H9 (cell line): ENCODE measurements at regions not wholly inside any gene's neighbourhood (a gene's known extent, or its start where the extent isn't known, plus 50 kb on each side); places are given as distances from the start of the nearest gene placed in this dataset.

Experiments used
- DNase-seq: peaks from one replicate; pipeline ENCODE4 v3.0.0-alpha.2; 2017
- H2AFZ ChIP-seq: one replicate; pipeline ENCODE4 v1.6.1; 2013; ENCODE audit warnings: mild to moderate bottlenecking, low read length, control low read depth, moderate library complexity
- H2AK5ac ChIP-seq: 2 replicates; pipeline ENCODE4 v1.6.1; 2013; ENCODE audit warnings: low read length, control low read depth, mixed read lengths; ENCODE audit not compliant: insufficient read length
- H2BK120ac ChIP-seq: one replicate; pipeline ENCODE4 v1.6.1; 2013; ENCODE audit warnings: low read depth, mild to moderate bottlenecking, low read length, control low read depth, inconsistent platforms; ENCODE audit not compliant: poor library complexity, severe bottlenecking
- H2BK12ac ChIP-seq: 2 replicates; pipeline ENCODE4 v1.6.1; 2013; ENCODE audit warnings: low read length, control low read depth, mixed read lengths, low read depth; ENCODE audit not compliant: insufficient read length
- H2BK15ac ChIP-seq: 2 replicates; pipeline ENCODE4 v1.6.1; 2013; ENCODE audit warnings: low read depth, low read length, control low read depth
- H2BK20ac ChIP-seq: one replicate; pipeline ENCODE4 v1.6.1; 2013; ENCODE audit warnings: low read depth, mild to moderate bottlenecking, low read length, control low read depth, inconsistent platforms; ENCODE audit not compliant: poor library complexity, severe bottlenecking
- H2BK5ac ChIP-seq: 2 replicates; pipeline ENCODE4 v1.6.1; 2013; ENCODE audit warnings: low read length, control low read depth, mixed read lengths; ENCODE audit not compliant: insufficient read length
- H3K14ac ChIP-seq: 2 replicates; pipeline ENCODE4 v1.6.1; 2013; ENCODE audit warnings: low read length, control low read depth; ENCODE audit not compliant: insufficient read depth
- H3K18ac ChIP-seq: 2 replicates; pipeline ENCODE4 v1.6.1; 2013; ENCODE audit warnings: low read depth, mild to moderate bottlenecking, mixed read lengths, low read length, control low read depth; ENCODE audit not compliant: insufficient read length
- H3K23ac ChIP-seq: 2 replicates; pipeline ENCODE4 v1.6.1; 2013; ENCODE audit warnings: low read length, control low read depth, mixed read lengths, low read depth; ENCODE audit not compliant: insufficient read length
- H3K23me2 ChIP-seq: 2 replicates; pipeline ENCODE4 v1.6.1; 2013; ENCODE audit warnings: low read depth, mild to moderate bottlenecking, mixed read lengths, low read length, control low read depth; ENCODE audit not compliant: insufficient read length, poor library complexity, severe bottlenecking
- H3K27ac ChIP-seq: 2 replicates; pipeline ENCODE4 v1.5.1; 2013; ENCODE audit warnings: low read length, control low read depth, mixed read lengths, low read depth; ENCODE audit not compliant: insufficient read length
- H3K27me3 ChIP-seq: 2 replicates; pipeline ENCODE4 v1.6.1; 2013; ENCODE audit warnings: low read length, control low read depth, inconsistent platforms; ENCODE audit not compliant: insufficient read depth
- H3K4ac ChIP-seq: 2 replicates; pipeline ENCODE4 v1.6.1; 2013; ENCODE audit warnings: low read depth, mild to moderate bottlenecking, control low read depth, inconsistent platforms, low read length, moderate library complexity
- H3K4me1 ChIP-seq: 2 replicates; pipeline ENCODE4 v1.6.1; 2013; ENCODE audit warnings: low read length, control low read depth, inconsistent platforms; ENCODE audit not compliant: insufficient read depth
- H3K4me2 ChIP-seq: 2 replicates; pipeline ENCODE4 v1.6.1; 2013; ENCODE audit warnings: low read length, control low read depth, mixed read lengths; ENCODE audit not compliant: insufficient read length, insufficient read depth
- H3K56ac ChIP-seq: 2 replicates; pipeline ENCODE4 v1.6.1; 2013; ENCODE audit warnings: low read depth, mild to moderate bottlenecking, mixed read lengths, low read length, control low read depth; ENCODE audit not compliant: insufficient read length
- H3K79me1 ChIP-seq: 2 replicates; pipeline ENCODE4 v1.6.1; 2013; ENCODE audit warnings: low read depth, mild to moderate bottlenecking, moderate library complexity, low read length, control low read depth, inconsistent platforms; ENCODE audit not compliant: insufficient read depth, poor library complexity, severe bottlenecking
- H3K79me2 ChIP-seq: 2 replicates; pipeline ENCODE4 v1.6.1; 2013; ENCODE audit warnings: low read length, control low read depth, inconsistent platforms; ENCODE audit not compliant: insufficient read depth
- H3K9ac ChIP-seq: 2 replicates; pipeline ENCODE4 v1.6.1; 2013; ENCODE audit warnings: low read length, control low read depth, mixed read lengths; ENCODE audit not compliant: insufficient read length; ENCODE audit errors: extremely low read depth
- H3K9me3 ChIP-seq: one replicate; pipeline ENCODE4 v1.6.1; 2013; ENCODE audit warnings: low read depth, low read length, inconsistent platforms; ENCODE audit not compliant: control insufficient read depth
- H3T11ph ChIP-seq: one replicate; pipeline ENCODE4 v1.6.1; 2013; ENCODE audit warnings: mild to moderate bottlenecking, low read length, control low read depth, inconsistent platforms
- H4K20me1 ChIP-seq: one replicate; pipeline ENCODE4 v1.6.1; 2013; ENCODE audit not compliant: control insufficient read depth, insufficient read length, insufficient read depth
- H4K5ac ChIP-seq: 2 replicates; pipeline ENCODE4 v1.6.1; 2013; ENCODE audit warnings: low read depth, mild to moderate bottlenecking, mixed read lengths, low read length, control low read depth; ENCODE audit not compliant: insufficient read length
- H4K8ac ChIP-seq: replicated peaks from 2 replicates; pipeline ENCODE4 v1.6.1; 2013; ENCODE audit warnings: low read length, control low read depth, mixed read lengths, low read depth; ENCODE audit not compliant: insufficient read length
- H4K91ac ChIP-seq: 2 replicates; pipeline ENCODE4 v1.6.1; 2013; ENCODE audit warnings: low read depth, mild to moderate bottlenecking, moderate library complexity, mixed read lengths, low read length, control low read depth; ENCODE audit not compliant: insufficient read length
- H3K27ac Mint-ChIP-seq, 3 experiments: 2 replicates in 2 of 3; 3 replicates in 1 of 3; pipeline ENCODE4 v1.8.0; 2020 to 2021; ENCODE audit warnings: mixed read lengths in 3 of 3, mild to moderate bottlenecking in 1 of 3, moderate library complexity in 1 of 3
- H3K27me3 Mint-ChIP-seq: 2 replicates; pipeline ENCODE4 v1.8.0; 2021; ENCODE audit warnings: low read depth, mild to moderate bottlenecking, moderate library complexity, mixed read lengths
- H3K36me3 Mint-ChIP-seq, 3 experiments: 2 replicates in 2 of 3; 3 replicates in 1 of 3; pipeline ENCODE4 v1.8.0; 2020 to 2021; ENCODE audit warnings: low read depth in 3 of 3, mixed read lengths in 3 of 3; ENCODE audit not compliant: insufficient read depth in 1 of 3
- H3K4me1 Mint-ChIP-seq, 2 experiments: 2 replicates each; pipeline ENCODE4 v1.8.0; 2020; ENCODE audit warnings: mixed read lengths in 2 of 2
- H3K4me3 Mint-ChIP-seq, 2 experiments: 2 replicates in 1 of 2; 3 replicates in 1 of 2; pipeline ENCODE4 v1.8.0; 2020 to 2021; ENCODE audit warnings: mild to moderate bottlenecking in 2 of 2, mixed read lengths in 2 of 2, moderate library complexity in 1 of 2
- H3K9me3 Mint-ChIP-seq, 2 experiments: 2 replicates in 1 of 2; 3 replicates in 1 of 2; pipeline ENCODE4 v1.8.0; 2020; ENCODE audit warnings: mild to moderate bottlenecking in 2 of 2, mixed read lengths in 2 of 2, moderate library complexity in 1 of 2
- TF ChIP-seq, protein P1 (sequence below): fragments of 200-600 bp; sonication (generic); conservative IDR thresholded peaks from 3 replicates; pipeline ENCODE4 v1.8.0; 2021; ENCODE audit warnings: antibody characterized with exemption, mild to moderate bottlenecking

DNA sequence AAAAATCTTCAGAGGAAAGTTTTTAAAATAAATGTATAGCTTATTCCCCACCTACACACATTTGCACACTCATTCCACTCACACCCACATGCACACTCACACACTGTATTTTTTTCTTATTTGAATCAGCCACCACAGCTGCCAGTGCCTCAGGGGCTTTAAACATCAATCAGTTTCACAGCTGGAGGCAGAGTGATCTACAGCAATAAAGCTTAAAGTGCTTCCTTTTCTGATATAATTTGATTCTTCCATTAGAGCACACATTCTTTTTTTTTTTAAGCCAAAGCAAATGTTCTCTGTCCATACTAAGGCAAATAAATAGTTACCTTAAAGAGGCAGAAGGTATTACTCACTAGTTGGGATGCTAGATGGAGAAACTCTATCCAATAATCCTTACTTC lies 498.8 kb upstream of the POU3F2 start:
- Histone ChIP-seq H3K27me3 (no peaks in the 10 kb centered on the region), H3K9me3 (no peaks in the 10 kb centered on the region), H3K27ac (no peak overlapping the region), H3K4me1 (no peaks in the 10 kb centered on the region), H2BK20ac (no peak overlapping the region), H2BK12ac (no peak overlapping the region), H3K79me1 (no peaks in the 10 kb centered on the region), H4K5ac (no peak overlapping the region), H3K23ac (no peak overlapping the region), H3K9ac (no peak overlapping the region), H3K79me2 (no peaks in the 10 kb centered on the region), H3K18ac (no peak overlapping the region), H4K20me1 (no peaks in the 10 kb centered on the region), H2BK5ac (no peak overlapping the region), H2BK120ac (no peak overlapping the region), H3K23me2 (no peaks in the 10 kb centered on the region), H3K14ac (no peak overlapping the region), H3K56ac (no peak overlapping the region), H2AK5ac (no peak overlapping the region), H2BK15ac (no peak overlapping the region), H3T11ph (no peak overlapping the region), H3K4me2 (no peak overlapping the region), H4K8ac (no peak overlapping the region), H4K91ac (no peak overlapping the region), H3K4ac (no peak overlapping the region), H2AFZ (no peak overlapping the region)
- Mint-ChIP-seq H3K4me1 (peaks cover 0 to 3% of the 10 kb centered on the region in 2 experiments; a peak in 2 of 4 replicates), H3K27ac (no peak overlapping the region; a peak in 1 of 7 replicates), H3K9me3 (no peaks in the 10 kb centered on the region), H3K4me3 (no peak overlapping the region), H3K36me3 (no peaks in the 10 kb centered on the region), H3K27me3 (no peaks in the 10 kb centered on the region)
- TF ChIP-seq, protein P1, sequence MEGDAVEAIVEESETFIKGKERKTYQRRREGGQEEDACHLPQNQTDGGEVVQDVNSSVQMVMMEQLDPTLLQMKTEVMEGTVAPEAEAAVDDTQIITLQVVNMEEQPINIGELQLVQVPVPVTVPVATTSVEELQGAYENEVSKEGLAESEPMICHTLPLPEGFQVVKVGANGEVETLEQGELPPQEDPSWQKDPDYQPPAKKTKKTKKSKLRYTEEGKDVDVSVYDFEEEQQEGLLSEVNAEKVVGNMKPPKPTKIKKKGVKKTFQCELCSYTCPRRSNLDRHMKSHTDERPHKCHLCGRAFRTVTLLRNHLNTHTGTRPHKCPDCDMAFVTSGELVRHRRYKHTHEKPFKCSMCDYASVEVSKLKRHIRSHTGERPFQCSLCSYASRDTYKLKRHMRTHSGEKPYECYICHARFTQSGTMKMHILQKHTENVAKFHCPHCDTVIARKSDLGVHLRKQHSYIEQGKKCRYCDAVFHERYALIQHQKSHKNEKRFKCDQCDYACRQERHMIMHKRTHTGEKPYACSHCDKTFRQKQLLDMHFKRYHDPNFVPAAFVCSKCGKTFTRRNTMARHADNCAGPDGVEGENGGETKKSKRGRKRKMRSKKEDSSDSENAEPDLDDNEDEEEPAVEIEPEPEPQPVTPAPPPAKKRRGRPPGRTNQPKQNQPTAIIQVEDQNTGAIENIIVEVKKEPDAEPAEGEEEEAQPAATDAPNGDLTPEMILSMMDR, result no peak
- DNase-seq, result no peak
